Fibroblast of the aortic adventitia (primary cell): ENCODE measurements at regions not wholly inside any gene's neighbourhood (a gene's known extent, or its start where the extent isn't known, plus 50 kb on each side); places are given as distances from the start of the nearest gene placed in this dataset.

Experiments
- DNase-seq: peaks from one replicate; pipeline ENCODE4 v3.0.0-alpha.2; 2010; ENCODE audit warnings: low read depth
- H3K4me3 ChIP-seq: 2 replicates; pipeline ENCODE4 v1.5.1; 2011; ENCODE audit warnings: low read depth, mild to moderate bottlenecking, control low read depth, low read length, moderate library complexity
- TF ChIP-seq, protein P1 (sequence below): IDR thresholded peaks from 2 replicates; pipeline ENCODE4 v1.5.1; 2011; ENCODE audit warnings: mild to moderate bottlenecking, low read length, control low read depth, inconsistent platforms; ENCODE audit not compliant: insufficient read depth

- DNase-seq: no peak
- TF ChIP-seq, protein P1, sequence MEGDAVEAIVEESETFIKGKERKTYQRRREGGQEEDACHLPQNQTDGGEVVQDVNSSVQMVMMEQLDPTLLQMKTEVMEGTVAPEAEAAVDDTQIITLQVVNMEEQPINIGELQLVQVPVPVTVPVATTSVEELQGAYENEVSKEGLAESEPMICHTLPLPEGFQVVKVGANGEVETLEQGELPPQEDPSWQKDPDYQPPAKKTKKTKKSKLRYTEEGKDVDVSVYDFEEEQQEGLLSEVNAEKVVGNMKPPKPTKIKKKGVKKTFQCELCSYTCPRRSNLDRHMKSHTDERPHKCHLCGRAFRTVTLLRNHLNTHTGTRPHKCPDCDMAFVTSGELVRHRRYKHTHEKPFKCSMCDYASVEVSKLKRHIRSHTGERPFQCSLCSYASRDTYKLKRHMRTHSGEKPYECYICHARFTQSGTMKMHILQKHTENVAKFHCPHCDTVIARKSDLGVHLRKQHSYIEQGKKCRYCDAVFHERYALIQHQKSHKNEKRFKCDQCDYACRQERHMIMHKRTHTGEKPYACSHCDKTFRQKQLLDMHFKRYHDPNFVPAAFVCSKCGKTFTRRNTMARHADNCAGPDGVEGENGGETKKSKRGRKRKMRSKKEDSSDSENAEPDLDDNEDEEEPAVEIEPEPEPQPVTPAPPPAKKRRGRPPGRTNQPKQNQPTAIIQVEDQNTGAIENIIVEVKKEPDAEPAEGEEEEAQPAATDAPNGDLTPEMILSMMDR: no peak
- no peak overlapping the region for H3K4me3 ChIP-seq
Observed at GRCh38 chr1:29753244-29753643, 516.9 kb downstream of the PTPRU start.

DNA sequence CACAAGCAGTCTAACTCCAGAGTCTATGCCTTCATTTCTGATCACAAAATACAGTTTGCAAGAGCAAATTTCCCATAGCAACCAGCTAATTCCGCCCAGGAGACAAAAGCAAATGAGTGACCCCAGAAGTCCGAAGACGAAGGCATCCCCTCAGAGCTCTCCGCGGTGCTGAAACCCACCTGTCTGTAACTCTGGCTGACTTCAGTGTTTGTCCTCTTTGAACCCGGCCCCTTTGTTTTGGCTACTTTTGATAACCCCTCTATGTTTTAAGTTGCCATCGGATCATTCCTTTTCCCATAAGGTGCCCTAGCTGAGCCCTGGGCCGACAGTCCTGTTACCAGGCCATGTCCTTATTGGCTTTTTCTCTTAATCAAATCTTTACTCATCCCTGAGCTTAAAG, 515.8 kb downstream of the PTPRU start:
- TF ChIP-seq, protein P1: no peak
- DNase-seq: peak; percentile 2
- no peak overlapping the region for H3K4me3 ChIP-seq

DNA sequence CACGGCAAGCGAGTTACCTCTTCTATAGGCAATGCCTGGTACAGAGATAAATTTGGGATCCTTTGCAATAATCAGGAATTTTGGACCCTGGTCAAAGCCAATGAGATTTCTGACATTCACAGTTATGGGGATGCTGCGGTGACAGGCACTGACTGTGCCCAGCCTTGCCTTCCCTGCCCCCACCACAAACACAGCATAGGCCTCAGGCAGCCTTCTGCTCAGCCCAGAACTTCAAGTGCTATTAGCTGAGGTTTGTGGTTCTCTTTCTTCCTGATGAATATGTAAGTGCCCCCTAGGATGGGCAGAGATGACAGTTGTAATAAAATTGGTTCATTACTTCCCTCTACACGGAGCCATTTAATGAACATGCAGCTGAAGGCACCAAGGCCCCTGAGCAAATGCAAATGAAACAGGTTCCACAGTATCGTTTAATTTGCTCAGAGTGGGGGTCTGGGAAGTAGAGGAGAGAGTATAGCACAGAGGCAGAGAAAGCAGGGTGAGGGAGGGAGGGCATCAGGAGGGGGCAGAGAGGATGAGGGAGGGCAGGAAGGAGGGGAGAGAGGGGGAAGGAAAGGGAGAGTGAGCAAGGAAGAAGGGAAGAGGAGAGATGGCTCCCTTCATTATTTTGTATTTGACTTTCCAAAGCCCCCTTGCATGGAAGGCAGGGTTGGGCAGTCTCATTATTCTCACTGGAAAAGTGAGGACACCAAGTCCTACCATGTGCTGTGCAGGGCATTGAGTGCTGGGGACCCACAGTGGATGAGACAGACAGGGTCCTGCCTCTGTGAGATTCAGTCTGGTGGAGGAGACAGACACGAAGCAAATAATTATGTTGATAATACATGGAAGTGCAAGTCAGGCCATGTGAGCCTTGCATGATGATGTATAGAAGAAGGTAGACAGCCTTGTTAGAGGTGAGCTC, 513.0 kb downstream of the PTPRU start:
- H3K4me3 ChIP-seq: no peak overlapping the region
- TF ChIP-seq, protein P1: no peak
- DNase-seq: no peak

DNA sequence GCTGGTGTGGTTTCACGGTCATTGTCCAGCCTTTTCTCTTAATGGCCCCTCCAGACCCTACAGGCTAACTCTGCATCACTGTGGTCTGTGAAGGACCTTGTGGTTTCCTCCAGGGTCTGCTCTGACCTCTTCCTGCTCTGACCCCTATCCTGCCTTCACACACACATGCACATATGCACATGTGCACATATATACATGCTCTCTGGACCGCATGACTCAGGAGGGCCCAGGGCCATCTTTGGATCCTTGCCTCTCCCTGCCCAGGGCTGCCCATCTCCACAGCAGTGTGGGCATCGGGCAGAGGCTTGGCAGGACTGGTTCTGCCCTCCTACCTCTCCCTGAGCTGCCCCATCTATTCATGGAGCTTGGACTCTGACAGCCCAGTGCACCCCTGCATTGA, 510.9 kb downstream of the PTPRU start:
- no peak overlapping the region for H3K4me3 ChIP-seq
- TF ChIP-seq, protein P1: no peak
- no peak for DNase-seq

- TF ChIP-seq, protein P1: no peak
- H3K4me3 ChIP-seq: no peak overlapping the region
- no peak for DNase-seq
Observed at GRCh38 chr1:29746076-29746665, 509.8 kb downstream of the PTPRU start.

DNA sequence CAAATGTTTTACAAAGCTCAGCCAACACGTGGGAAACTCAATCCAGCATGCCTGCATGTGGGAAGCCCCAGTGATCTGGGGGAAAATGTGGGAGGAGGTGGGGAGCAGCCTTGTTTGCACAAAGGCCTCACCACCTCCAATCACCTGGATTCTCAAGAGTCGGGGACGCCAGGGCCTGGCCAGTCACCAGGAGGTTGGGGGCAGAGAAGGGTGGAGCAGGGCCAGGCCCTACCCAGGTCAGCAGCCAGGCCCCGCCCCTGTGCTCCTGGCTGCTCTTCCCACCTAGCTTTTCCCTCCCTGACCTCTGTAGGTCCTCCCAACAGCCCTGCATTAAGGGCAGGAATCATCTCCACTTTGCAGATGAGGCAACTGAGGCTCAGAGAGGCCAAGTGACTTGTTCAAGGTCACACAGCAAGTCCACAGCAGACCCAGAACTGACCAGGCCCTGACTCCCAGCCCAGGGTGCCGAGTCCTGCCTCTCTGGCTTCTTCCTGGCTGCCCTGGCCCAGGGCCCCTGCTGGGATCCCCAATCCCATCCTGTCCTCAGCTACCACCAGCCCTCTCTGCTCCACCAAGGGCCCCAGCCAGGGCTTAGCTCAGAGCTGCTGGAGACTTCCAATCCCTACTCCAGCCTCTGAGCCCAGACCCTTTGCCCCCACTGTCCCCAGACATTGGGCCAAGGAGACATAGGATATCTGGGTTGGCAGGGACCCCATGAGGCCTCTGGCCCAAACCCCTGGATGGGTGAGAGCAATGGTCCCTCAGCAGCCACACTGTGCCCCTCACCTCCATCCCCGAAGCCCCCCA, 508.6 kb downstream of the PTPRU start:
- DNase-seq: no peak
- TF ChIP-seq, protein P1: no peak
- H3K4me3 ChIP-seq: no peak overlapping the region
